ENCODE measurements at regions not wholly inside any gene's neighbourhood (a gene's known extent, or its start where the extent isn't known, plus 50 kb on each side); places are given as distances from the start of the nearest gene placed in this dataset.
A peak's percentile ranks its signal among the peaks of the same experiment; 100 is the strongest.

GRCh38 chr14:71336489-71337192 lies 429.4 kb downstream of the PCNX1 start (continued):
- TF ChIP-seq JUND (IDR thresholded peaks at IDR 0.05): peak in 1 of 2 donors; percentile 82
- TF ChIP-seq FOXA1 (IDR thresholded peaks at IDR 0.05): peak; percentile 12
- peak; percentile 40 to 56 for TF ChIP-seq RAD21 (IDR thresholded peaks at IDR 0.05)

DNA sequence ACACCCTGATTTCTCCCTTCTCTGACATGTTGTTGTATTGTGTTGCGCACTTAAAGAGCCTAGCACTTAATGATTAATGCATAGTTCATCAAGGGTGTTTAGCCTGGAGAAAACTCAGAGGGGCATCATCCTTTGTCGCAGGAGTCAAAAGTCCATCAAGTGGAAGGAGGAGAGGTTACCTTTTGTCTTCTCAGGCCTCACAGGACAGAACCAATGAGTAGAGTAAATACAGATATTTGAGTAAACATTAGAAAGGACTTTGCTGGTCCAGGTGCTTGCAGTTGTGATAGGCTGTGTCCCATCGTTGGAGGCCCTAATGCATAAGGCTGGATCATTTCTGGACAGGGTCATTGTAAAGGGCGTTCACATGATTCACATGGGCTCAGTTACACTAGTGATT lies 430.9 kb downstream of the PCNX1 start:
- Histone ChIP-seq H3K9me3 (ENCODE audit: control insufficient read depth in 4 of 4, low read length in 3 of 4) (no peaks in the 10 kb centered on the region), H3K27ac (ENCODE audit: low read depth in 1 of 2, low read length in 2 of 2) (peak overlapping the region in 1 of 2 donors; percentile 90), H3K36me3 (ENCODE audit: control insufficient read depth in 4 of 4, insufficient read depth in 3 of 4, low read depth in 1 of 4, low read length in 3 of 4) (no peaks in the 10 kb centered on the region), H3K9ac (ENCODE audit: low read depth in 1 of 2, low read length in 2 of 2) (no peak overlapping the region), H3K27me3 (ENCODE audit: control insufficient read depth in 4 of 4, insufficient read depth in 4 of 4, low read length in 3 of 4) (no peaks in the 10 kb centered on the region), H3K4me1 (ENCODE audit: control insufficient read depth in 4 of 4, insufficient read depth in 4 of 4, low read length in 3 of 4) (peaks cover 5 to 43% (median 14%) of the 10 kb centered on the region in 4 donors), H3K4me3 (ENCODE audit: low read depth in 1 of 3, low read length in 3 of 3) (no peak overlapping the region)
- 80% methylated on average over 4 of the region's 4 CpGs for WGBS
- DNase-seq (ENCODE audit: low spot score): no peak
- TF ChIP-seq TAF1 (conservative IDR thresholded peaks at IDR 0.05) (no peak), REST (IDR thresholded peaks at IDR 0.05) (no peak), EGR1 (IDR thresholded peaks at IDR 0.05; ENCODE audit: low read depth in 2 of 2) (no peak), FOXA2 (IDR thresholded peaks at IDR 0.05) (no peak), NR2F2 (IDR thresholded peaks at IDR 0.05) (no peak), RAD21 (IDR thresholded peaks at IDR 0.05) (no peak), ZBTB33 (IDR thresholded peaks at IDR 0.05) (no peak), HNF4G (IDR thresholded peaks at IDR 0.05) (no peak), SP1 (IDR thresholded peaks at IDR 0.05) (no peak), RXRA (IDR thresholded peaks at IDR 0.05) (no peak), FOXA1 (IDR thresholded peaks at IDR 0.05) (no peak), GABPA (IDR thresholded peaks at IDR 0.05 in 1 of 2, conservative IDR thresholded peaks at IDR 0.05 in 1 of 2) (no peak), YY1 (IDR thresholded peaks at IDR 0.05) (no peak)
- TF ChIP-seq, protein P1, sequence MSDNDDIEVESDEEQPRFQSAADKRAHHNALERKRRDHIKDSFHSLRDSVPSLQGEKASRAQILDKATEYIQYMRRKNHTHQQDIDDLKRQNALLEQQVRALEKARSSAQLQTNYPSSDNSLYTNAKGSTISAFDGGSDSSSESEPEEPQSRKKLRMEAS (IDR thresholded peaks at IDR 0.05): no peak
- TF ChIP-seq, protein P2, sequence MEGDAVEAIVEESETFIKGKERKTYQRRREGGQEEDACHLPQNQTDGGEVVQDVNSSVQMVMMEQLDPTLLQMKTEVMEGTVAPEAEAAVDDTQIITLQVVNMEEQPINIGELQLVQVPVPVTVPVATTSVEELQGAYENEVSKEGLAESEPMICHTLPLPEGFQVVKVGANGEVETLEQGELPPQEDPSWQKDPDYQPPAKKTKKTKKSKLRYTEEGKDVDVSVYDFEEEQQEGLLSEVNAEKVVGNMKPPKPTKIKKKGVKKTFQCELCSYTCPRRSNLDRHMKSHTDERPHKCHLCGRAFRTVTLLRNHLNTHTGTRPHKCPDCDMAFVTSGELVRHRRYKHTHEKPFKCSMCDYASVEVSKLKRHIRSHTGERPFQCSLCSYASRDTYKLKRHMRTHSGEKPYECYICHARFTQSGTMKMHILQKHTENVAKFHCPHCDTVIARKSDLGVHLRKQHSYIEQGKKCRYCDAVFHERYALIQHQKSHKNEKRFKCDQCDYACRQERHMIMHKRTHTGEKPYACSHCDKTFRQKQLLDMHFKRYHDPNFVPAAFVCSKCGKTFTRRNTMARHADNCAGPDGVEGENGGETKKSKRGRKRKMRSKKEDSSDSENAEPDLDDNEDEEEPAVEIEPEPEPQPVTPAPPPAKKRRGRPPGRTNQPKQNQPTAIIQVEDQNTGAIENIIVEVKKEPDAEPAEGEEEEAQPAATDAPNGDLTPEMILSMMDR (IDR thresholded peaks at IDR 0.05; ENCODE audit: low read depth, low read length, missing input control): no peak
